PC-3 (cell line): ENCODE measurements at regions not wholly inside any gene's neighbourhood (a gene's known extent, or its start where the extent isn't known, plus 50 kb on each side); places are given as distances from the start of the nearest gene placed in this dataset.

Source experiments
- CTCF ChIP-seq: fragments of 300-600 bp; sonication (generic); conservative IDR thresholded peaks from 2 replicates; pipeline ENCODE4 v1.5.1; 2017; ENCODE audit warnings: antibody characterized with exemption, low read depth, mild to moderate bottlenecking, low read length
- EZH2 ChIP-seq: fragments of 300-600 bp; sonication (generic); IDR thresholded peaks from one replicate; pipeline ENCODE4 v1.6.1; 2017; ENCODE audit warnings: antibody characterized with exemption, mild to moderate bottlenecking, low read length; ENCODE audit not compliant: unreplicated experiment

- TF ChIP-seq CTCF, result no peak
- no peak for TF ChIP-seq EZH2
These were observed 70.0 kb upstream of the SLC6A6 start for GRCh38 chr3:14332392-14332791.
